Esophagus muscularis mucosa (tissue), 3 donors: ENCODE measurements at regions not wholly inside any gene's neighbourhood (a gene's known extent, or its start where the extent isn't known, plus 50 kb on each side); places are given as distances from the start of the nearest gene placed in this dataset.

Source experiments
- POLR2A ChIP-seq: fragments of 450-650 bp; IDR thresholded peaks from one replicate; pipeline ENCODE4 v1.6.1; 2017; ENCODE audit warnings: antibody characterized with exemption, moderate library complexity, mild to moderate bottlenecking, low read depth
- POLR2AphosphoS5 ChIP-seq, 2 donors: sonication (generic); formaldehyde crosslinking; IDR thresholded peaks; one replicate each; pipeline ENCODE4 v1.6.1; 2017; ENCODE audit warnings: antibody characterized with exemption in 2 of 2
- TF ChIP-seq, protein P1 (sequence below), 3 experiments: fragments of 200-600 bp in 2 of 3; fragments of 450-650 bp in 1 of 3; sonication (generic) in 2 of 3; IDR thresholded peaks; one replicate each; pipeline ENCODE4 v1.5.1; 2017 to 2019; ENCODE audit warnings: antibody characterized with exemption in 3 of 3, mild to moderate bottlenecking in 2 of 3, moderate library complexity in 1 of 3

DNA sequence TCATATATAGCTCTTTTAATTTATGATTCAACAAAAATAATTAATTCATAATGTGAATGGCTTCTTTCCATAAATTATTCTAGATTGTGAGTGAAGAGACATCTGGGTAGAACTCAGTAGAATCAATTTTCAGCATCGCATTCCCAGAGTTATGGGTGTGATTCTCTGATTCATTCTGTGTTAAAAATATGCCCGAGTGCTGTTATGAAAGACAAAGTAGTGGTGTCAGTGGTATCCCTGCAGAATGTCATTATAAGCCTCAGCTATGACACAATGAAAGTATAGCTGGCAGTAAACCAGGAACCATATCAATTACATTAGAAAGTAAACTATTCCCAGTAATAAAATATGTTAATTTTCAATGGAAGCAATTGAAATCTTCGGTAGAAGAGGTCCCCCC, 480.5 kb upstream of the SLITRK1 start:
- TF ChIP-seq, protein P1, sequence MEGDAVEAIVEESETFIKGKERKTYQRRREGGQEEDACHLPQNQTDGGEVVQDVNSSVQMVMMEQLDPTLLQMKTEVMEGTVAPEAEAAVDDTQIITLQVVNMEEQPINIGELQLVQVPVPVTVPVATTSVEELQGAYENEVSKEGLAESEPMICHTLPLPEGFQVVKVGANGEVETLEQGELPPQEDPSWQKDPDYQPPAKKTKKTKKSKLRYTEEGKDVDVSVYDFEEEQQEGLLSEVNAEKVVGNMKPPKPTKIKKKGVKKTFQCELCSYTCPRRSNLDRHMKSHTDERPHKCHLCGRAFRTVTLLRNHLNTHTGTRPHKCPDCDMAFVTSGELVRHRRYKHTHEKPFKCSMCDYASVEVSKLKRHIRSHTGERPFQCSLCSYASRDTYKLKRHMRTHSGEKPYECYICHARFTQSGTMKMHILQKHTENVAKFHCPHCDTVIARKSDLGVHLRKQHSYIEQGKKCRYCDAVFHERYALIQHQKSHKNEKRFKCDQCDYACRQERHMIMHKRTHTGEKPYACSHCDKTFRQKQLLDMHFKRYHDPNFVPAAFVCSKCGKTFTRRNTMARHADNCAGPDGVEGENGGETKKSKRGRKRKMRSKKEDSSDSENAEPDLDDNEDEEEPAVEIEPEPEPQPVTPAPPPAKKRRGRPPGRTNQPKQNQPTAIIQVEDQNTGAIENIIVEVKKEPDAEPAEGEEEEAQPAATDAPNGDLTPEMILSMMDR (IDR thresholded peaks at IDR 0.05), result no peak
- TF ChIP-seq POLR2AphosphoS5 (IDR thresholded peaks at IDR 0.05), result no peak
- TF ChIP-seq POLR2A, result no peak
